Muscle layer of colon (tissue), 2 donors: ENCODE measurements at regions not wholly inside any gene's neighbourhood (a gene's known extent, or its start where the extent isn't known, plus 50 kb on each side); places are given as distances from the start of the nearest gene placed in this dataset.

Experiments used
- H3K27ac ChIP-seq: one replicate; pipeline ENCODE4 v1.7.0; 2013; ENCODE audit warnings: low read depth, mild to moderate bottlenecking, low read length, moderate library complexity
- H3K27me3 ChIP-seq, 2 donors: one replicate each; pipeline ENCODE4 v1.7.0; 2013; ENCODE audit warnings: low read length in 2 of 2, mild to moderate bottlenecking in 2 of 2; ENCODE audit not compliant: insufficient read depth in 2 of 2, control insufficient read depth in 1 of 2
- H3K36me3 ChIP-seq: one replicate; pipeline ENCODE4 v1.7.0; 2013; ENCODE audit warnings: mild to moderate bottlenecking, low read length; ENCODE audit not compliant: insufficient read depth
- H3K4me1 ChIP-seq: one replicate; pipeline ENCODE4 v1.7.0; 2013; ENCODE audit warnings: mild to moderate bottlenecking, low read length; ENCODE audit not compliant: insufficient read depth
- H3K4me3 ChIP-seq, 2 donors: one replicate each; pipeline ENCODE4 v1.7.0; 2013; ENCODE audit warnings: low read length in 2 of 2, low read depth in 1 of 2, mild to moderate bottlenecking in 1 of 2, moderate library complexity in 1 of 2
- H3K9ac ChIP-seq: one replicate; pipeline ENCODE4 v1.7.0; 2013; ENCODE audit warnings: low read length
- H3K9me3 ChIP-seq: one replicate; pipeline ENCODE4 v1.7.0; 2013; ENCODE audit warnings: mild to moderate bottlenecking, low read length
- donor health status: abdominal sarcoma.
- donor health status: Adenocarcinoma of cecum.

- Histone ChIP-seq H3K9ac (no peak overlapping the region), H3K4me1 (no peaks in the 10 kb centered on the region), H3K27me3 (no peaks in the 10 kb centered on the region), H3K27ac (no peak overlapping the region), H3K4me3 (no peak overlapping the region), H3K9me3 (no peaks in the 10 kb centered on the region), H3K36me3 (no peaks in the 10 kb centered on the region)
These were observed 180.5 kb downstream of the ZNF365 start for GRCh38 chr10:62554632-62555199.

GRCh38 chr10:62559481-62560200, 185.5 kb downstream of the ZNF365 start:
- H3K9me3 ChIP-seq: no peaks in the 10 kb centered on the region
- no peak overlapping the region for H3K4me3 ChIP-seq
- no peak overlapping the region for H3K9ac ChIP-seq
- H3K4me1 ChIP-seq: no peaks in the 10 kb centered on the region
- no peaks in the 10 kb centered on the region for H3K36me3 ChIP-seq
- no peak overlapping the region for H3K27ac ChIP-seq
- no peaks in the 10 kb centered on the region for H3K27me3 ChIP-seq

GRCh38 chr10:62560201-62560819, 186.1 kb downstream of the ZNF365 start:
- Histone ChIP-seq H3K9me3 (no peaks in the 10 kb centered on the region), H3K27me3 (no peaks in the 10 kb centered on the region), H3K4me1 (no peaks in the 10 kb centered on the region), H3K4me3 (no peak overlapping the region), H3K27ac (no peak overlapping the region), H3K36me3 (no peaks in the 10 kb centered on the region), H3K9ac (no peak overlapping the region)

GRCh38 chr10:62561151-62561550, 187.0 kb downstream of the ZNF365 start:
- H3K4me3 ChIP-seq: no peak overlapping the region
- H3K27ac ChIP-seq: no peak overlapping the region
- no peak overlapping the region for H3K9ac ChIP-seq
- H3K4me1 ChIP-seq: no peaks in the 10 kb centered on the region
- H3K27me3 ChIP-seq: no peaks in the 10 kb centered on the region
- H3K36me3 ChIP-seq: no peaks in the 10 kb centered on the region
- no peaks in the 10 kb centered on the region for H3K9me3 ChIP-seq

GRCh38 chr10:62562101-62562500, 187.9 kb downstream of the ZNF365 start:
- Histone ChIP-seq H3K9me3 (no peaks in the 10 kb centered on the region), H3K27ac (no peak overlapping the region), H3K4me3 (no peak overlapping the region)

GRCh38 chr10:62562795-62563194, 188.6 kb downstream of the ZNF365 start:
- Histone ChIP-seq H3K9me3 (no peaks in the 10 kb centered on the region), H3K9ac (no peak overlapping the region), H3K36me3 (no peaks in the 10 kb centered on the region), H3K27ac (no peak overlapping the region), H3K4me1 (no peaks in the 10 kb centered on the region), H3K27me3 (no peaks in the 10 kb centered on the region), H3K4me3 (no peak overlapping the region)

More at GRCh38 chr10:62562101-62562500, 187.9 kb downstream of the ZNF365 start:
- H3K27me3 ChIP-seq: no peaks in the 10 kb centered on the region
- no peak overlapping the region for H3K9ac ChIP-seq
- no peaks in the 10 kb centered on the region for H3K36me3 ChIP-seq
- no peaks in the 10 kb centered on the region for H3K4me1 ChIP-seq

GRCh38 chr10:62573929-62574328, 199.8 kb downstream of the ZNF365 start:
- H3K36me3 ChIP-seq: no peaks in the 10 kb centered on the region
- H3K9me3 ChIP-seq: no peaks in the 10 kb centered on the region
- no peaks in the 10 kb centered on the region for H3K27me3 ChIP-seq
- no peaks in the 10 kb centered on the region for H3K4me1 ChIP-seq
- no peak overlapping the region for H3K27ac ChIP-seq
- no peak overlapping the region for H3K4me3 ChIP-seq
- no peak overlapping the region for H3K9ac ChIP-seq

GRCh38 chr10:62577076-62577475, 202.9 kb downstream of the ZNF365 start:
- H3K27me3 ChIP-seq: no peaks in the 10 kb centered on the region
- H3K9me3 ChIP-seq: no peaks in the 10 kb centered on the region
- no peaks in the 10 kb centered on the region for H3K36me3 ChIP-seq
- no peaks in the 10 kb centered on the region for H3K4me1 ChIP-seq
- H3K27ac ChIP-seq: no peak overlapping the region
- H3K9ac ChIP-seq: no peak overlapping the region
- no peak overlapping the region for H3K4me3 ChIP-seq

- Histone ChIP-seq H3K27me3 (no peaks in the 10 kb centered on the region), H3K27ac (no peak overlapping the region), H3K36me3 (no peaks in the 10 kb centered on the region), H3K9ac (no peak overlapping the region), H3K9me3 (no peaks in the 10 kb centered on the region), H3K4me1 (no peaks in the 10 kb centered on the region), H3K4me3 (no peak overlapping the region)
These were observed 203.6 kb downstream of the ZNF365 start for GRCh38 chr10:62577666-62578291.

- no peaks in the 10 kb centered on the region for H3K36me3 ChIP-seq
- no peak overlapping the region for H3K27ac ChIP-seq
- no peaks in the 10 kb centered on the region for H3K27me3 ChIP-seq
- H3K9me3 ChIP-seq: no peaks in the 10 kb centered on the region
- no peak overlapping the region for H3K4me3 ChIP-seq
- H3K4me1 ChIP-seq: no peaks in the 10 kb centered on the region
- no peak overlapping the region for H3K9ac ChIP-seq
These were observed 204.1 kb downstream of the ZNF365 start for GRCh38 chr10:62578301-62578700.

- no peak overlapping the region for H3K4me3 ChIP-seq
- no peaks in the 10 kb centered on the region for H3K27me3 ChIP-seq
- no peaks in the 10 kb centered on the region for H3K9me3 ChIP-seq
- H3K36me3 ChIP-seq: no peaks in the 10 kb centered on the region
- no peaks in the 10 kb centered on the region for H3K4me1 ChIP-seq
- no peak overlapping the region for H3K27ac ChIP-seq
- H3K9ac ChIP-seq: no peak overlapping the region
These were observed 204.7 kb downstream of the ZNF365 start for GRCh38 chr10:62578916-62579315.
